ENCODE measurements at regions not wholly inside any gene's neighbourhood (a gene's known extent, or its start where the extent isn't known, plus 50 kb on each side); places are given as distances from the start of the nearest gene placed in this dataset.

DNA sequence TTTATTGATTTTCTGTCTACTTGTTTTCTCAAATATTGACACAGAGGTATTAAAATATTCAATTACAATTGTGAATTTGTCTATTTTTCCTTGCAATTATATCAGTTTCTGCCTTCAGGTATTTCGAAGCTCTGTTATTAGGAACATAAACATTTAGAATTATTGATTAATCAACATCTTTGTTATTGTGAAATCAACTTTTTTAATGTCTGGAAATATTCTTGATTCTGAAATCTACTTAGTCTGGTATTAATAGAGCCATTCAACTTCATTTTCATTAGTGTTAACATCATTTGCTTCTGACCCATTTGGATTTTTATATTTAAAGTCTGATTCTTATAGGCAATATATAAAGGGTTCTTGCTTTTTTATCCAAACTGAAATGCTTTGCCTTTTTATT is 69.8 kb upstream of the CALN1 start:
- TF ChIP-seq POLR2A (IDR thresholded peaks at IDR 0.05) = no peak
- TF ChIP-seq, protein P1, sequence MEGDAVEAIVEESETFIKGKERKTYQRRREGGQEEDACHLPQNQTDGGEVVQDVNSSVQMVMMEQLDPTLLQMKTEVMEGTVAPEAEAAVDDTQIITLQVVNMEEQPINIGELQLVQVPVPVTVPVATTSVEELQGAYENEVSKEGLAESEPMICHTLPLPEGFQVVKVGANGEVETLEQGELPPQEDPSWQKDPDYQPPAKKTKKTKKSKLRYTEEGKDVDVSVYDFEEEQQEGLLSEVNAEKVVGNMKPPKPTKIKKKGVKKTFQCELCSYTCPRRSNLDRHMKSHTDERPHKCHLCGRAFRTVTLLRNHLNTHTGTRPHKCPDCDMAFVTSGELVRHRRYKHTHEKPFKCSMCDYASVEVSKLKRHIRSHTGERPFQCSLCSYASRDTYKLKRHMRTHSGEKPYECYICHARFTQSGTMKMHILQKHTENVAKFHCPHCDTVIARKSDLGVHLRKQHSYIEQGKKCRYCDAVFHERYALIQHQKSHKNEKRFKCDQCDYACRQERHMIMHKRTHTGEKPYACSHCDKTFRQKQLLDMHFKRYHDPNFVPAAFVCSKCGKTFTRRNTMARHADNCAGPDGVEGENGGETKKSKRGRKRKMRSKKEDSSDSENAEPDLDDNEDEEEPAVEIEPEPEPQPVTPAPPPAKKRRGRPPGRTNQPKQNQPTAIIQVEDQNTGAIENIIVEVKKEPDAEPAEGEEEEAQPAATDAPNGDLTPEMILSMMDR (IDR thresholded peaks at IDR 0.05) = no peak
